GM10266 (cell line): ENCODE measurements at regions not wholly inside any gene's neighbourhood (a gene's known extent, or its start where the extent isn't known, plus 50 kb on each side); places are given as distances from the start of the nearest gene placed in this dataset.

ENCODE experiments used
- DNase-seq: peaks from one replicate; pipeline ENCODE4 v3.0.0; 2012; ENCODE audit errors: extremely low spot score
- TF ChIP-seq, protein P1 (sequence below): IDR thresholded peaks from 2 replicates; pipeline ENCODE4 v1.5.1; 2012; ENCODE audit warnings: mild to moderate bottlenecking, low read depth; ENCODE audit not compliant: control insufficient read depth, insufficient read depth; ENCODE audit errors: missing control alignments

DNA sequence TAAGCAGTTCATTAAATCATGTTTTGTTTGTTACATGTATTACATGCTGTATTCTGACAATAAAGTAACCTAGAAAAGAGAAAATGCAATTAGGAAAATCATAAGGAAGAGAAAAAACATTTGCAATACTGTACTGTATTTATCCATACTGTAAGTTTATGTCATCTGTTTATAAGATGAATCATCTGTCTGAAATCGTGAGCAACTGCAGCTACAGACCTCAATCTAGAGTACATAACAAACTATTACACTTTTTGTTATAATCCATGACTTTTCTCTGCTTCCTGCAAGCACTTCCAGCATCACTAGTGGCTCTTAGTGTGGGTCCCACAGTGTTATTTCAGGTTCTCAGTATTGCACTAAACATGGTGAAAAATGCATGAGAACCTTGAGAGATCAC, 144.4 kb upstream of the NR4A3 start:
- TF ChIP-seq, protein P1, sequence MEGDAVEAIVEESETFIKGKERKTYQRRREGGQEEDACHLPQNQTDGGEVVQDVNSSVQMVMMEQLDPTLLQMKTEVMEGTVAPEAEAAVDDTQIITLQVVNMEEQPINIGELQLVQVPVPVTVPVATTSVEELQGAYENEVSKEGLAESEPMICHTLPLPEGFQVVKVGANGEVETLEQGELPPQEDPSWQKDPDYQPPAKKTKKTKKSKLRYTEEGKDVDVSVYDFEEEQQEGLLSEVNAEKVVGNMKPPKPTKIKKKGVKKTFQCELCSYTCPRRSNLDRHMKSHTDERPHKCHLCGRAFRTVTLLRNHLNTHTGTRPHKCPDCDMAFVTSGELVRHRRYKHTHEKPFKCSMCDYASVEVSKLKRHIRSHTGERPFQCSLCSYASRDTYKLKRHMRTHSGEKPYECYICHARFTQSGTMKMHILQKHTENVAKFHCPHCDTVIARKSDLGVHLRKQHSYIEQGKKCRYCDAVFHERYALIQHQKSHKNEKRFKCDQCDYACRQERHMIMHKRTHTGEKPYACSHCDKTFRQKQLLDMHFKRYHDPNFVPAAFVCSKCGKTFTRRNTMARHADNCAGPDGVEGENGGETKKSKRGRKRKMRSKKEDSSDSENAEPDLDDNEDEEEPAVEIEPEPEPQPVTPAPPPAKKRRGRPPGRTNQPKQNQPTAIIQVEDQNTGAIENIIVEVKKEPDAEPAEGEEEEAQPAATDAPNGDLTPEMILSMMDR: no peak
- no peak for DNase-seq

DNA sequence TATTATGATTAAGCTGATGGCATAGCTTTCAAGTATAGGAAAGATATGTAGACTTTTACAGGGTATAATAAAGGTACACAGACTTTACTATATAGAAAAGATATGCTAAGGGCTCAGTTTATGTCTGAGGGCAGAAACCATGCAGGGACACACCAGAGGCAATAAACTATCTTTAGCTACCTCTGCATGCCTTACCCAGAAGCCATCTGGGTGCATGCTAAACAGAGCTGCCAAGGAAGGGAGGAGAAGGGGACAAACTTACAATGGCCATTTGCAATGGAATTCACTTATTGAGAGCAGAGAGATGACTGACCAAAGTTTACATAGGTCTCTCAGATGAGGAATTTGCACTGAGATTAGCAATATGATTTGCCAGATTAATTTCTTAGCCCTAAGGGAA, 143.1 kb upstream of the NR4A3 start:
- DNase-seq: no peak
- TF ChIP-seq, protein P1: no peak

DNA sequence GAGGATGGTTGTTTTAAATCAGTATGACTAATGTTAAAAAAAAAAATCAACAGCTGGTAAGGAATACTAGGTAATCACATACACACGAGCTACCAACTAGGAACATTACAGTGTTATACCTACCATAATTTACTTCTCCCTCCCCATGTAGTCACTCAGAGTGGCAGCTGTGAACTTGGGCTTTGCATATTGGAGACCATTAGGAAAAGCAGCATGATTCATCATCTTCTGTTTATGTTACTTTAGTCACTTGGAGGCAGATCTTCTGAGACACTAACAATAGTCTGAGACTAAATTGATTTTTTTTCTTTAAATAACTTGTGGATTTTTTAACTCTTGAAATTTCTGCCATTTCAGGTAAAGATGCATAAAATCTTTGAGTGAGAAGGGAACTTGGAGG, 141.5 kb upstream of the NR4A3 start:
- TF ChIP-seq, protein P1: no peak
- no peak for DNase-seq

DNA sequence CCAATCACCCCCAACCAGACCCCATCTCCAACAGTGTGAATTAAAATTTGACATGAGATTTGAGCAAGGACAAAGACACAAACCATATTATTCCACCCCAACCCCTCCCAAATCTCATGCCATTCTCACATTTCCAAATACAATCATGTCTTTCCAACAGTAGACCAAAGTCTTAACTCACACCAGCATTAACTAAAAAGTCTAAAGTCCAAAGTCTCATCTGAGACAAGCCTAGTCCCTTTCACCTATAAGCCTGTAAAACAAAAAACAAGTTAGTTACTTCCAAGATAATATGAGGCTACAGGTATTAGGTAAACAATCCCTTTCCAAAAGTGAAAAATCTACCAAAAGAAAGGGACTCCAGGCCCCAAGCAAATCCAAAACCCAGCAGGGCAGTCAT, 140.6 kb upstream of the NR4A3 start:
- no peak for DNase-seq
- TF ChIP-seq, protein P1: no peak

DNA sequence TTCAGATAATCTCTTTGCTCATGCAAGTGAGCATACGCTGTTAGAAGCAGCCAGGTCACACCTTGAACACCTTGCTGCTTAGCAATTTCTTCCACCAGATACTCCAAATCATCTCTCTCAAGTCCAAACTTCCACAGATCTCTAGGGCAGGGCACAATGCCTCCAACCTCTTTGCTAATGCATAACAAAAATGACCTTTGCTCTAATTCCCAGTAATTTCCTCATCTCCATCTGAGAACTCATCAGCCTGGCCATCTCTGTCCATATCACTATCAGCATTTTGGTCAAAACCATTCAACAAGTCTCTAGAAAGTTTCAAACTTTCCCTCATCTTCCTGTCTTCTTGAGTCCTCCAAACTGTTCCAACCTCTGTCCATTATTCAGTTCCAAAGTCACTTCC, 139.3 kb upstream of the NR4A3 start:
- DNase-seq: no peak
- TF ChIP-seq, protein P1: no peak

DNA sequence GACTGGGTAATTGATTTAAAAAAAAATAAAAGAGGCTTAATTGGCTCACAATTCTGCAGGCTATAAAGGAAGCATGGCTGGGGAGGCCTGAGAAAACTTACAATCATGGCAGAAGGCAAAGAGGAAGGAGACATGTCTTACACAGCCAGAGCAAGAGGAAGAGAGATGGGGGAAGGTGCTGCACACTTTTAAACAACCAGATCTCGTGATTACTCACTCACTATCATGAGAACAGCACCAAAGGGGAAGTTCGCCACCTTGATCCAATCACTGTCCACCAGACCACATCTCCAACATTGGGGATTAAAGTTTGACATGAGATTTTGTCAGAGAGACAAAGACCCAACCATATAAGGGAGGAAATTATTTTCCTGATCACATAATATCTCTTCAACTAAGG, 138.8 kb upstream of the NR4A3 start:
- TF ChIP-seq, protein P1: no peak
- no peak for DNase-seq

DNA sequence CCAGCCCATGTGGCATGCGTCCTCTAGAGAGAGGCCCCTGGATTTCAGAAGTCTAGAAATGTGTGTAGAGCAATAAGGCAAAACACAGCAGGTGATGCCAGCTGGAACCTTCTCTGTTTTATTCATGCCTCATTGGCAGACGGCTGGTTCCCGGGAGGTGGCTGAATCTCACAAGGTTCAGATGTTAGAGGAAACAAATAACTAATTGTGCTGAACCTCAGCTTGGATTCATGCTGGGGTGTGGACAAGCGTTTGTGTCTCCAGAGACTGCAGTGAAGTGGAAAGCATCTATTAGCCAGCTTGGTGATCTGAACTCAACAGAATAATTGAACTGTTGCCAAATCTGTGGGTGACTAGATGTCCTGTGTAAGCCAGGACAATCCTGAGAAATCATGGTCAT, 131.1 kb upstream of the NR4A3 start:
- TF ChIP-seq, protein P1: no peak
- DNase-seq: no peak
